MM.1S (cell line): ENCODE measurements at regions not wholly inside any gene's neighbourhood (a gene's known extent, or its start where the extent isn't known, plus 50 kb on each side); places are given as distances from the start of the nearest gene placed in this dataset.

ENCODE experiments used
- DNase-seq: peaks from one replicate; pipeline ENCODE4 v3.0.0-alpha.2; 2015
- H2AFZ ChIP-seq: fragments of 300-600 bp; sonication (generic); 2 replicates; pipeline ENCODE4 v1.6.0; 2016; ENCODE audit warnings: antibody characterized with exemption, low read length
- H3F3A ChIP-seq: fragments of 300-600 bp; sonication (generic); 2 replicates; pipeline ENCODE4 v1.6.1; 2016; ENCODE audit warnings: mild to moderate bottlenecking, antibody characterized with exemption, low read length, moderate library complexity, mixed read lengths; ENCODE audit not compliant: insufficient read depth
- H3K27ac ChIP-seq: fragments of 300-600 bp; sonication (generic); 2 replicates; pipeline ENCODE4 v1.5.1; 2016; ENCODE audit warnings: mild to moderate bottlenecking, low read length
- H3K27me3 ChIP-seq: fragments of 300-600 bp; sonication (generic); replicated peaks from 2 replicates; pipeline ENCODE4 v1.6.0; 2016; ENCODE audit warnings: low read length; ENCODE audit not compliant: insufficient read depth
- H3K36me3 ChIP-seq: fragments of 300-600 bp; sonication (generic); replicated peaks from 2 replicates; pipeline ENCODE4 v1.6.1; 2016; ENCODE audit warnings: mild to moderate bottlenecking, low read length, mixed read lengths; ENCODE audit not compliant: insufficient read depth
- H3K4me1 ChIP-seq: fragments of 300-600 bp; sonication (generic); 2 replicates; pipeline ENCODE4 v1.6.1; 2016; ENCODE audit warnings: low read length, mixed read lengths
- H3K4me2 ChIP-seq: fragments of 300-600 bp; sonication (generic); 2 replicates; pipeline ENCODE4 v1.6.0; 2016; ENCODE audit warnings: low read depth, low read length
- H3K4me3 ChIP-seq: fragments of 300-600 bp; sonication (generic); 2 replicates; pipeline ENCODE4 v1.5.1; 2016; ENCODE audit warnings: low read length, mixed read lengths
- H3K79me2 ChIP-seq: fragments of 300-600 bp; sonication (generic); 2 replicates; pipeline ENCODE4 v1.6.1; 2016; ENCODE audit warnings: mixed run types, low read length, mixed read lengths
- H3K9ac ChIP-seq: fragments of 300-600 bp; sonication (generic); 2 replicates; pipeline ENCODE4 v1.6.1; 2016; ENCODE audit warnings: low read length, mixed read lengths
- H3K9me2 ChIP-seq: fragments of 300-600 bp; sonication (generic); replicated peaks from 2 replicates; pipeline ENCODE4 v1.6.1; 2016; ENCODE audit warnings: mild to moderate bottlenecking, low read length, mixed read lengths; ENCODE audit not compliant: insufficient read depth
- H3K9me3 ChIP-seq: fragments of 300-600 bp; sonication (generic); replicated peaks from 2 replicates; pipeline ENCODE4 v1.6.1; 2016; ENCODE audit warnings: mild to moderate bottlenecking, low read length, mixed read lengths; ENCODE audit not compliant: insufficient read depth
- H4K20me1 ChIP-seq: fragments of 300-600 bp; sonication (generic); 2 replicates; pipeline ENCODE4 v1.6.1; 2016; ENCODE audit warnings: mild to moderate bottlenecking, low read length, moderate library complexity, mixed read lengths; ENCODE audit not compliant: insufficient read depth
- EZH2 ChIP-seq: fragments of 300-600 bp; sonication (generic); optimal IDR thresholded peaks from 2 replicates; pipeline ENCODE3; 2017; ENCODE audit warnings: low read depth, mild to moderate bottlenecking, antibody characterized with exemption, low read length, mixed read lengths
- EZH2phosphoT487 ChIP-seq: fragments of 300-600 bp; sonication (generic); IDR thresholded peaks from 2 replicates; pipeline ENCODE4 v1.6.1; 2018; ENCODE audit warnings: antibody characterized with exemption, low read length
- TF ChIP-seq, protein P1 (sequence below): fragments of 300-600 bp; sonication (generic); IDR thresholded peaks from 2 replicates; pipeline ENCODE4 v1.5.1; 2016; ENCODE audit warnings: antibody characterized with exemption, low read length, mixed read lengths

DNA sequence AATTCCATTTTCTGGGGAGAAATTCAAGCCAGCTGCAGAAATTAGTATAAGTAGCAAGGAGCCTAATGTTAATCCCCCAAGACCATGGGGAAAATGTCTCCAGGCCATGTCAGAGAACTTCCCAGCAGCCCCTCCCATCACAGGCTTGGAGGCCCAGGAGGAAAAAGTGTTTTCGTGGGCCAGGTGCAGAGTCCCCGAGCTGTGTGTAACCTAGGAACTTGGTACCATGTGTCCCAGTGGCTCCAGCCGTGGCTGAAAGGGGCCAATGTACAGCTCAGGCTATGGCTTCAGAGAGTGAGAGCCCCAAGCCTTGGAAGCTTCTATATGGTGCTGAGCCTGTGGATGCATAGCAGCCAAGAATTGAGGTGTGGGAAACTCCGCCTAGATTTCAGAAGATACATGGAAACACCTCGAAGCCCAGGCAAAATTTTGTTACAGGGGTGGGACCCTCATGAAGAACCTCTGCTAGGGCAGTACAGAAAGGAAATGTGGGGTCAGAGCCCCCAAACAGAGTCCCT, 286.3 kb downstream of the MATN1 start:
- TF ChIP-seq, protein P1, sequence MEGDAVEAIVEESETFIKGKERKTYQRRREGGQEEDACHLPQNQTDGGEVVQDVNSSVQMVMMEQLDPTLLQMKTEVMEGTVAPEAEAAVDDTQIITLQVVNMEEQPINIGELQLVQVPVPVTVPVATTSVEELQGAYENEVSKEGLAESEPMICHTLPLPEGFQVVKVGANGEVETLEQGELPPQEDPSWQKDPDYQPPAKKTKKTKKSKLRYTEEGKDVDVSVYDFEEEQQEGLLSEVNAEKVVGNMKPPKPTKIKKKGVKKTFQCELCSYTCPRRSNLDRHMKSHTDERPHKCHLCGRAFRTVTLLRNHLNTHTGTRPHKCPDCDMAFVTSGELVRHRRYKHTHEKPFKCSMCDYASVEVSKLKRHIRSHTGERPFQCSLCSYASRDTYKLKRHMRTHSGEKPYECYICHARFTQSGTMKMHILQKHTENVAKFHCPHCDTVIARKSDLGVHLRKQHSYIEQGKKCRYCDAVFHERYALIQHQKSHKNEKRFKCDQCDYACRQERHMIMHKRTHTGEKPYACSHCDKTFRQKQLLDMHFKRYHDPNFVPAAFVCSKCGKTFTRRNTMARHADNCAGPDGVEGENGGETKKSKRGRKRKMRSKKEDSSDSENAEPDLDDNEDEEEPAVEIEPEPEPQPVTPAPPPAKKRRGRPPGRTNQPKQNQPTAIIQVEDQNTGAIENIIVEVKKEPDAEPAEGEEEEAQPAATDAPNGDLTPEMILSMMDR: no peak
- TF ChIP-seq EZH2phosphoT487 (no peak), EZH2 (no peak)
- Histone ChIP-seq H3K9ac (no peak overlapping the region), H3K9me2 (no peaks in the 10 kb centered on the region), H3K27ac (no peak overlapping the region), H3K36me3 (no peaks in the 10 kb centered on the region), H3K4me1 (no peaks in the 10 kb centered on the region), H4K20me1 (no peaks in the 10 kb centered on the region), H2AFZ (no peak overlapping the region), H3K4me2 (no peak overlapping the region), H3F3A (no peaks in the 10 kb centered on the region), H3K27me3 (peaks cover 42% of the 10 kb centered on the region), H3K79me2 (no peaks in the 10 kb centered on the region), H3K9me3 (no peaks in the 10 kb centered on the region), H3K4me3 (no peak overlapping the region)
- DNase-seq: no peak

DNA sequence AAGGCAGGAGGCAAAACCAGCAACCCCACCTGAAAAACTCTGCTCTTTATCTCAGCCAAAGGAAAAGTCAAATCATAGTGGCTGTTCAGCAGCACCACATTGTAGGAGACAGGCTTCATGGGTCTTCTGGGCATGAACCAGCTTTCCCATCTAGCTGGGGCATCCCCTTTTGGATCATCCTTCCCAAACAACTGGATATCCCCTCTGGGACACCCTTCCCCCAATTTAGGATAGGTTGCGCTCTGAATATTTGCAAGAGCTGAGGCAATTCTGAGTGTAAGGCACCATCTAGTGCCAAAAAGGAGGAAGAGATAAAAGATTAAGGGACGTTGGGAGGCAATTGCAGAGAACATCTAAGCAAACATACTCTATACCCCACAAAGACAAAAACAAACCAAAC, 295.8 kb downstream of the MATN1 start:
- no peak overlapping the region for H2AFZ ChIP-seq

DNA sequence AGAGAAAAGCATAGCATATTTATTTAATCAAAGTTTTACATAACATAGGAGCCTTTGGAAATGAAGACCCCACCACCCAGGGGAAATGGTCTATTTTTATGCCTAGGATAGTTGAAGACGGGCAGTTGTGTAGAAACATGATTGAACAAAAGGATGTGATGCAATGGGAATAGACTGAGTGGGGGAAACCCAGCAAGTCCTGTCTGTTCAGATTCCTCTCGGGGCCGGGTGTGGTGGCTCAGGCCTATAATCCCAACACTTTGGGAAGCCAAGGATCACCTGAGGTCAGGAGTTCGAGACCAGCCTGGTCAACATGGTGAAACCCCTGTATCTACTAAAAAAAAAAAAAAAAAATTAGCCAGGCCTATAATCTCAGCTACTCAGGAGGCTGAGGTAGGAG, 298.3 kb downstream of the MATN1 start:
- Histone ChIP-seq H3K27me3 (peaks cover 89% of the 10 kb centered on the region), H3K4me1 (no peaks in the 10 kb centered on the region), H3F3A (no peaks in the 10 kb centered on the region), H3K9me3 (no peaks in the 10 kb centered on the region), H3K79me2 (no peaks in the 10 kb centered on the region), H3K27ac (no peak overlapping the region), H2AFZ (no peak overlapping the region), H3K36me3 (no peaks in the 10 kb centered on the region), H3K9ac (no peak overlapping the region), H3K4me3 (no peak overlapping the region), H3K4me2 (no peak overlapping the region), H4K20me1 (no peaks in the 10 kb centered on the region), H3K9me2 (no peaks in the 10 kb centered on the region)
- TF ChIP-seq EZH2phosphoT487: no peak
- TF ChIP-seq EZH2: no peak
- TF ChIP-seq, protein P1: no peak
- no peak for DNase-seq

More for the DNA sequence above, 295.8 kb downstream of the MATN1 start:
- Histone ChIP-seq H3K4me3 (no peak overlapping the region), H3K27ac (no peak overlapping the region), H3K9me2 (no peaks in the 10 kb centered on the region), H3K79me2 (no peaks in the 10 kb centered on the region), H3K36me3 (no peaks in the 10 kb centered on the region), H4K20me1 (no peaks in the 10 kb centered on the region), H3F3A (no peaks in the 10 kb centered on the region), H3K4me1 (no peaks in the 10 kb centered on the region), H3K27me3 (peaks cover 90% of the 10 kb centered on the region), H3K9me3 (no peaks in the 10 kb centered on the region), H3K9ac (no peak overlapping the region), H3K4me2 (no peak overlapping the region)
- TF ChIP-seq EZH2phosphoT487: no peak
- no peak for TF ChIP-seq EZH2
- TF ChIP-seq, protein P1: no peak
- no peak for DNase-seq
